Urinary bladder (tissue), 3 donors: ENCODE measurements at regions not wholly inside any gene's neighbourhood (a gene's known extent, or its start where the extent isn't known, plus 50 kb on each side); places are given as distances from the start of the nearest gene placed in this dataset.
"Not testable (repeated sequence)": the region's sequence is repeated elsewhere in the genome, so short reads cannot be mapped to it uniquely, and the experiment has no call there.

Experiments used
- DNase-seq: peaks from one replicate; pipeline ENCODE4 v3.0.0-alpha.2; 2015; ENCODE audit errors: extremely low spot score
- H3K27ac ChIP-seq: one replicate; pipeline ENCODE4 v1.5.1; 2013; ENCODE audit warnings: low read depth, mild to moderate bottlenecking, moderate library complexity
- H3K36me3 ChIP-seq: one replicate; pipeline ENCODE4 v1.6.1; 2013; ENCODE audit warnings: mild to moderate bottlenecking, moderate library complexity; ENCODE audit not compliant: insufficient read depth
- H3K4me1 ChIP-seq: one replicate; pipeline ENCODE4 v1.6.1; 2013; ENCODE audit warnings: mild to moderate bottlenecking, moderate library complexity; ENCODE audit not compliant: insufficient read depth
- H3K4me3 ChIP-seq: one replicate; pipeline ENCODE4 v1.5.1; 2013; ENCODE audit warnings: low read depth, low read length
- WGBS: extraction: QIAGEN DNeasy Blood & Tissue Kit; methylation state at CpG from one replicate; pipeline ENCODE4 v1.1.7; 2013; 5-methylcytosine and 5-hydroxymethylcytosine counted together
- donor health status: healthy with polysubstance abuse.
- donor health status: healthy.

DNA sequence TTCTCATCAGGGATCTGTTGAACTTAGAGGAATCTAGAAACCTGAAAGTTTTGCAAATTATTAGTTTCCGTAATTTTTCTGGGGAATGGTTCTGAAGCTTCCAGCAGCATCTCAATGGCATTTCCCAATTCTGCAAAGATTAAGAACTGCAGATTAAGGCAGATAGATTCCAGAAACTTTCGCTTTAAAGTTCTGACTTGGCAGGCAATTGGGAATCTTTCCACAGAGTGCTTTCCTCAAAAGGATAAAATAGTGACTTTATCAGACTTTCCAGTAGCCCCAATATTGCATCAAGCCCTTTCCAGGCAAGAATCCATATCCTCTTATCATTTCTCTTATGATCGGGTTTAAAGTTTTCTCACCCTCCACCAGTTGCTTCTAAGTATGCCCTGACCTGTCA is 261.1 kb downstream of the FNDC1 start:
- Histone ChIP-seq H3K4me1 (no peaks in the 10 kb centered on the region), H3K36me3 (no peaks in the 10 kb centered on the region), H3K4me3 (no peak overlapping the region), H3K27ac (no peak overlapping the region)
- DNase-seq: no peak
- 40% methylated on average over 3 of the region's 3 CpGs for WGBS

GRCh38 chr6:159429433-159429832 is 260.2 kb downstream of the FNDC1 start:
- no peak overlapping the region for H3K4me3 ChIP-seq
- no peak for DNase-seq
- 65% methylated on average over 2 of the region's 2 CpGs for WGBS
- H3K27ac ChIP-seq: no peak overlapping the region
- no peaks in the 10 kb centered on the region for H3K4me1 ChIP-seq
- no peaks in the 10 kb centered on the region for H3K36me3 ChIP-seq

DNA sequence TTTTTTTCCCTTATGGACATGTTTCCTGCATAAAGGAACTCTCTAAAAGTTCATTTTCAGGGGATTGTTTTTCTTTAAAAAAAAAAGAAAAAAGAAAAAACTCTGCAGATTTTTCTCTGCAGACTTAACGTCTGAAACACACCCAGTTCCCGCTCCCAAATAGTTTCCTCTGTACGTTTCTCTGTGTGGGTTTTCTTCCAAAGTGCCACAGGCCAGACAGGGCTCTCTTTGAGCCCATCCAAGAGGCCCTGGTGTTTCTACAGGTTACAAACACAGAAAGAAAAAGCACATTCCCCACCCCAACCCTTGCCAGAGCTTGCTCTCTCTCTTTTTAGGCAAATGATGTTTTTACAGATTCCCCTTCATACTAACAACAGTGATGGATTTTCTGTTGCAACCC is 258.6 kb downstream of the FNDC1 start:
- DNase-seq: no peak
- no peak overlapping the region for H3K27ac ChIP-seq
- no peaks in the 10 kb centered on the region for H3K36me3 ChIP-seq
- 60% methylated on average over 3 of the region's 3 CpGs for WGBS
- H3K4me3 ChIP-seq: no peak overlapping the region
- H3K4me1 ChIP-seq: no peaks in the 10 kb centered on the region

DNA sequence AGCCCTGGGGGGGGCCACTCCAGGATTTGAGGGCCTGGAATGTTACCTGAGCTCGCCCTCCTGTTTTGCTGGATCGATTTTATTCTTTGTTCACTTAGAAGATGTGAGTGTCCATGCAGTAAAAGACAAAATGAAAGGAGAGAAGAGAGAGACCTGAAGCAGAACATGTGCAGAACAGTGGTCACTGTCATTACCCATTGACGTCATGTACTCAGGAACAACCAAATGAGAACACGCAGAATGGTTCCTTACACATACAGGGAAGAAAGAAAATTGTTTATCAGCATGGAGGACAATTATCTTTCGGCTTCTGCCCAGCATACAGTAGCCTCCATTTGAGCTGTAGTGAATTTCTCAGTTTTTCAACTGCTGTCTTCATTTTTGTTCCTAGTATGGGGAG is 258.1 kb downstream of the FNDC1 start:
- DNase-seq: no peak
- no peak overlapping the region for H3K4me3 ChIP-seq
- H3K4me1 ChIP-seq: no peaks in the 10 kb centered on the region
- H3K36me3 ChIP-seq: no peaks in the 10 kb centered on the region
- 89% methylated on average over 5 of the region's 5 CpGs for WGBS
- H3K27ac ChIP-seq: no peak overlapping the region

DNA sequence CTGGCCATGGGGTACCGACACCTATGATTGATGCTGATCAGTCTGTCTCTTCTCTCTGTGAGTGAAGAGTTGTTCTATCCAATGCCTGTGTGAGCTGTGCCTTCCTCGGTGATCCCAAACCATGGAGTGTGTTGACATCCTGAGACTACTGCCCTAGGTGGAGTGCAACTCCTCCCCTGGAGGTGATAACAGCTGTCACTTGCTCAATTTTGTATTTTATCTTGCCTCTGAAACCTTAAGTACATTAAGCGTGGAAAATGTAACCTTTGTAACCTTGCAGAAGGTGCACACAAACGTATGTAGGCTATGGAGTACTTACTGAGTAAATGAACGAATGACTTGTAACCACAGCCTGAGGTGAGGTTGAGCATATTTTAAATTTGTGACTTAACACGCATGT is 256.2 kb downstream of the FNDC1 start:
- DNase-seq: no peak
- Histone ChIP-seq H3K27ac (no peak overlapping the region), H3K4me1 (no peaks in the 10 kb centered on the region), H3K36me3 (no peaks in the 10 kb centered on the region), H3K4me3 (no peak overlapping the region)
- WGBS: 96% methylated on average over 6 of the region's 6 CpGs

GRCh38 chr6:159422041-159422984 is 253.1 kb downstream of the FNDC1 start:
- Histone ChIP-seq H3K27ac (no peak overlapping the region), H3K4me3 (no peak overlapping the region), H3K4me1 (no peaks in the 10 kb centered on the region), H3K36me3 (no peaks in the 10 kb centered on the region)
- no peak for DNase-seq
- 74% methylated on average over 20 of the region's 20 CpGs for WGBS

- no peaks in the 10 kb centered on the region for H3K4me1 ChIP-seq
- H3K27ac ChIP-seq: no peak overlapping the region
- WGBS: 88% methylated on average over 7 of the region's 7 CpGs
- no peak overlapping the region for H3K4me3 ChIP-seq
- no peaks in the 10 kb centered on the region for H3K36me3 ChIP-seq
- no peak for DNase-seq
Observed at GRCh38 chr6:159421586-159421985, 252.4 kb downstream of the FNDC1 start.

GRCh38 chr6:159418997-159419396 is 249.8 kb downstream of the FNDC1 start:
- no peak overlapping the region for H3K27ac ChIP-seq
- H3K4me1 ChIP-seq: no peaks in the 10 kb centered on the region
- no peaks in the 10 kb centered on the region for H3K36me3 ChIP-seq
- no peak for DNase-seq
- H3K4me3 ChIP-seq: no peak overlapping the region
- WGBS: 58% methylated on average over 2 of the region's 2 CpGs

DNA sequence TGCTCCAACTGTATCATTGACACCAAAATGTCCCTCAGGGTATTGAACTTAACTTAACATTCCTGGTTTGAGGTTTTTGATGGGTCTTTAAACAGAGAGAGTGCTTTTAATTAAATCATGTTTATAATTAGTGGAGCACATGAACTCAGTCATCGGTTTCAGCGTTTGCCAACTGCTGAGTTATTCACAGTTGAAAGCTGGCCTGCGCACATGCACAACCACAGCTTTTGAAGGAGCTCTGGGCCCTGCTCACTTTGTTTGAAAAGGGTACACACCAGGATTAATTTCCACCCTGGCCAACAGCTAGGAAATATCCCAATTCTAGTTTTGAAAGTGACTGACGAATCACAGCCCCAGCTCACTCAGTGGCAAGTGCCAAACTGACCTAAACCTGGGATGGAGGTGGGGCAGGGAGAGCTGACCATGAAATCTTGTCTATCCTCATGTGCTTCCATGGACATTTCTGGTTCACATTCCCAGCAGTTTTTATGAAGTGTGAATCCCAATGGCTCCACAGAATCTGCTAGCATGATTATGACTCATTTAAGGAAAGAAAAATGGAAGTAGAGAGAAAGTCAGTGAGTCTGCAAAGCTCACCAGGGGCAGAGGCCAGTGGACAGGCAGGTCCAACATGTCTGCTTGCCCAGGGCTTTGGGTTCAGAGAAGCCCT is 247.8 kb downstream of the FNDC1 start:
- no peaks in the 10 kb centered on the region for H3K4me1 ChIP-seq
- no peak overlapping the region for H3K27ac ChIP-seq
- no peak for DNase-seq
- H3K4me3 ChIP-seq: no peak overlapping the region
- WGBS: 75% methylated on average over 4 of the region's 4 CpGs
- no peaks in the 10 kb centered on the region for H3K36me3 ChIP-seq

DNA sequence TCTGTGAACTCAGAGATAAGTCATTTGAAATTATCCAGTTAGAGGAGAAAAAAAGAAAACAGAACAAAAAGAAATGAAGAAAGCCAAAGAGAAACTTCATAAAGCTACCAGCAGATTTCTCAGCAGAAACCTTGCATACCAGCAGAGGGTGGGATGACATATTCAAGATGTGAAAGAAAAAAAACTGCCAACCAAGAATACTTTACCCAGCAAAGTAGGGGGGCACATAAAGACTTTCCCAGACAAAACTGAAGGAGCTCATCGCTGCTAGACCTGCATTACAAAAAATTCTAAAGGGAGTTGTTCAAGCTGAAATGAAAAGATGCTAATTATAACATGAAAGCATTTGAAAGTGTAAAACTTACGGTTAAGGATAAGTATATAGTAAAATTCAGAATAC is 246.3 kb downstream of the FNDC1 start:
- Histone ChIP-seq H3K4me1 (no peaks in the 10 kb centered on the region), H3K27ac (no peak overlapping the region), H3K36me3 (no peaks in the 10 kb centered on the region), H3K4me3 (no peak overlapping the region)
- 70% methylated on average over 2 of the region's 2 CpGs for WGBS
- DNase-seq: no peak

- Histone ChIP-seq H3K4me1 (no peaks in the 10 kb centered on the region), H3K27ac (no peak overlapping the region), H3K4me3 (no peak overlapping the region), H3K36me3 (no peaks in the 10 kb centered on the region)
- WGBS: 76% methylated on average over 2 of the region's 2 CpGs
- DNase-seq: no peak
Observed at GRCh38 chr6:159414711-159415110, 245.5 kb downstream of the FNDC1 start.

DNA sequence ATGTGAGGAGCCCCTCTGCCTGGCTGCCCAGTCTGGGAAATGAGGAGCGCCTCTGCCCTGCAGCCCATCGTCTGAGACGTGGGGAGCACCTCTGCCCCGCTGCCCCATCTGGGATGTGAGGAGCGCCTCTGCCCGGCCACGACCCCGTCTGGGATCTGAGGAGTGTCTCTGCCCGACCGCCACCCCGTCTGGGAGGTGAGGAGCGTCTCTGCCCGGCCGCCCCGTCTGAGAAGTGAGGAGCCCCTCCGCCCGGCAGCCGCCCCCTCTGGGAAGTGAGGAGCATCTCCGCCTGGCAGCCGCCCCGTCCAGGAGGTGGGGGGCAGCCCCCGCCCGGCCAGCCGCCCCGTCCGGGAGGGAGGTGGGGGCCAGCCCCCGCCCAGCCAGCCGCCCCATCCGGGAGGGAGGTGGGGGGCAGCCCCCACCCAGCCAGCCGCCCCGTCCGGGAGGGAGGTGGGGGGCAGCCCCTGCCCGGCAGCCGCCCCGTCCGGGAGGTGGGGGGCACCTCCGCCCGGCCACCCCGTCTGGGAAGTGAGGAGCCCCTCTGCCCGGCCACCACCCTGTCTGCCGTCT is 238.1 kb downstream of the FNDC1 start:
- not testable (repeated sequence) for H3K4me3 ChIP-seq, H3K4me1 ChIP-seq, H3K36me3 ChIP-seq, DNase-seq, H3K27ac ChIP-seq
- WGBS: 91% methylated on average over 40 of the region's 41 CpGs

DNA sequence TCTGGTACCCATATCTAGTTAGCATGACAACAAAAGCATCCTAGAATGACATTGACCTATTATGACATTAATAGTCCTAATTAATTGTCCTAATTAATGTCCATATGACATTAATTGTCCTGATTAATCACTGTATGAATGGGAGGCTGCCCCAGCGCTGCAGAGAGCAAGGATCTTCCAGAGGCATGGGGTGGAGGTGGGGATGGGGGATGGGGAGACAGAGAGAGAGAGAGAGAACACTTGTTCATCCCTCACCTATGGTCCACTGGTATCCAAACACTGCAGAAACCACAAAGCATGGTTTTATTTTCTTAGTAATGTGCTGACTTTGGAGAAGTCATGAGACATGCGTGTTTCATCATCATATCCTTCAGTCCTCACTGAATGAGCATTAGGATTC is 235.1 kb downstream of the FNDC1 start:
- Histone ChIP-seq H3K27ac (no peak overlapping the region), H3K36me3 (no peaks in the 10 kb centered on the region), H3K4me3 (no peak overlapping the region), H3K4me1 (no peaks in the 10 kb centered on the region)
- WGBS: 88% methylated on average over 2 of the region's 2 CpGs
- no peak for DNase-seq

GRCh38 chr6:159400826-159401225 is 231.6 kb downstream of the FNDC1 start:
- H3K27ac ChIP-seq: no peak overlapping the region
- no peaks in the 10 kb centered on the region for H3K4me1 ChIP-seq
- H3K4me3 ChIP-seq: no peak overlapping the region
- WGBS: 89% methylated on average over 7 of the region's 7 CpGs
- DNase-seq: no peak
- H3K36me3 ChIP-seq: no peaks in the 10 kb centered on the region
